SK-MEL-5 (cell line): ENCODE measurements at regions not wholly inside any gene's neighbourhood (a gene's known extent, or its start where the extent isn't known, plus 50 kb on each side); places are given as distances from the start of the nearest gene placed in this dataset.

Experiments
- DNase-seq: peaks from one replicate; pipeline ENCODE4 v3.0.0-alpha.2; 2016; ENCODE audit warnings: low read depth, low spot score
- in situ Hi-C: cut with HindIII; loops from 2 replicates; pipeline ENCODE4 v1.10.0; 2016; ENCODE audit warnings: low sequenced_read_pairs, high pct_unique_total_duplicates, low pct_unique_long_range_greater_than_20kb

GRCh38 chr2:180352620-180353019 is 345.5 kb upstream of the CWC22 start:
- DNase-seq: no peak
- in situ Hi-C loops: no loop called here

- in situ Hi-C loops: no loop called here
- DNase-seq: no peak
These were observed 342.7 kb upstream of the CWC22 start for GRCh38 chr2:180349809-180350208.

DNA sequence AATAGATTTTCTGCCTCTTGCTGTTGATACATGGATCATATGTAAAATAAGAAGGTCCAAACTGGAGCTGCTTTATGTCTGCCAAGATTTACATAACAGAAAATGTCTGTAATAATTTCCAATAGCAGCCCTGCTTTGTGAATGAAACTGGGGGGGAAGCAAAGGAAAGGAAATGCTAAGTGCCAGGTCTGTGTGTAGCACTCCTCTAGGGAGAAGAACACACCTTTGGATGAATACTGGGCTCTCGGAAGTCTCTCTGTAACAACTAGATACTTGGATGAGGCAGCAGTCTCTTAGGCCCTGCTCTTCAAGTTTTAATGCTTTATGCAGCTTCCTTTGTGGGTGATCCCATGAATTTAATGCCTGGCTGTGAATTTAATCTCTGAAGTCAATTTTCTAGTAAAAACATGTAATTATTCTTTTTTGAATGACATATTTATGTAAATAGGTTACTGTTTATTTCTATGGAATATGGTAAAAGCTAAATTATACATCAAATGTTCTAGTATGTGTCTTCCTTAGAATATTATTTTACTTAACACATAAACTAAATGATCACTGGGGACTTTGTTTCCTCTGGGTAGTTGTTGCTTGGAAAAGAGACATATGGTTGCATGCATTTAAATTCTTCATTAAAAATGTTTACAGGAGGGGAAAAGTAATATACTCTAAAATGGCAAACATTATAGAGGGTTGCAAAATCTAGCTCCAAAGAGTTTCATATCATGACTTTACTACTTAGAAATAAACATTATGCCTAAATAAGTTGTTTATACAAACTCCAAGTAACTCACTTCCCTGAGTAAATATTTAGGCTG is 336.6 kb upstream of the CWC22 start:
- in situ Hi-C loops: no loop called here
- DNase-seq: no peak

DNA sequence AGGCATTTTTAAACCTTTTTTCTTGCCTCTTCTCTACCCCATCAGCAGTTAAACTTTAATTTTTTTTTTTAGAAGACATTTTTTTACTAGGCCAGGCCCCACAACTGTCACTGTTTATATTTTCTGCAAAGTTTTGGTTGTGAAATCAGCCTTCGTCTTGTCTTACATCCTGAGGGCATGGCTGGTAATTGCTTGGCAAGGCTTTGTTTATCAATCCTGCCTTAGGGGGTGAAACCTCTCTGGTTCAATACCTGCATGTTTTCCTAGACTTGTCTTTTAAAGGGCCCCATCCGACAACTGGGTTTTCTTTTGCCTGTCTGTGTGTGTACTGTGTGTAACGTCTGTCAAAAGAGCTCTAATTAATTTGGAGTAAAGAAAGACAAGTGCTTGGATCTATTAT is 330.0 kb upstream of the CWC22 start:
- no peak for DNase-seq
- in situ Hi-C loops: no loop called here

GRCh38 chr2:180336550-180336949 is 329.5 kb upstream of the CWC22 start:
- DNase-seq: no peak
- in situ Hi-C loops: no loop called here

DNA sequence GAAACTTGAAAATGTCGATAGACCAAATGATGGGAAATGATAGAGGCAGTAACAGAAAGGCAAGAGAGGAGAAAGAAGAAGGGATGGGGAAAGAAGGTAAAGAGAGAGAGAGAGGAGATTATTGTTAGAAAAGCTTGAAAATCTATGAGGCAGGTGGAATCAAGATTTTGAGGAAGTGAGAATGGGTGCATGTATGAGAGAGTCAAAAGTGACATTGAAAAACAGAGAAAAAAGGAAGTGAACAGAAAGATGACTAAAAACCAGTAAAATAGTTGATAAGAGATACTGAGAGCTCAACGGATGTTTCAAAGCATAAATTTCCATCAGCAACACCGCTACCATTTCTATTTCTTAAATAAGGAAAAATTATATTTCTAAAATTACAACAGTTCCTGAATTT is 327.4 kb upstream of the CWC22 start:
- no peak for DNase-seq
- in situ Hi-C loops: no loop called here

DNA sequence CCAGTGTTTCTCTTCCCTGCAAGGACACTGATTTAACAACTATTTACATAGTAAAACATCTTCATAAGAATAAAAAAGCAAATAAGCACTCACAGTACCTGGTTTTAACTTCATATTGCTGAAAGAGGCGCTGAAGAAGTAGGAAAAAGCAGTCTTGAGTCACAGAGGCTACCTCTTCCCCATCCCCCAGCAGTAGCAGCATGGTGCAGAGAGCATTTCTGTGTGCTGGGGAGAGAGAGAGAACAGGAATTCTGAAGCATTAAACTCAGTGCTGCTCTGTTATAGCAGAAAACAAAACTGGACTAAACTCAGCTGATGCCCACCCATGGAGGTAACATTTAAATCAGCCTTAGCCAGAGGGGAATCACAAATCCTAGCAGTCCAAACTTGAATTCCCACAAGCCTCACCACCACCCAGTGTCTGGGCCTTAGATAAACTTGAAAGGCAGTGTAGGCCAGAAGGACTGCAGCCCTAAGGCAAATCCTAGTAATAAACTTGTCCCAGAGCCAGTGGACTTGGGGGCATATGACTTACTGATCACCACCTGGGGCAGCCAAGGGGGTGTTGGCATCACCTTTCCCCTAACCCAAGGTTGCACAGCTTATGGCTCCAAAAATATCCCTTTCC is 321.8 kb upstream of the CWC22 start:
- in situ Hi-C loops: no loop called here
- no peak for DNase-seq

- in situ Hi-C loops: no loop called here
- DNase-seq: no peak
These were observed 320.1 kb upstream of the CWC22 start for GRCh38 chr2:180327185-180327584.

GRCh38 chr2:180325416-180326120 is 318.5 kb upstream of the CWC22 start:
- DNase-seq: no peak
- in situ Hi-C loops: no loop called here

- in situ Hi-C loops: no loop called here
- DNase-seq: no peak
These were observed 317.1 kb upstream of the CWC22 start for GRCh38 chr2:180324182-180324581.

- DNase-seq: no peak
These were observed 315.7 kb upstream of the CWC22 start for GRCh38 chr2:180322781-180323180.

GRCh38 chr2:180319586-180320405 is 312.7 kb upstream of the CWC22 start:
- in situ Hi-C loops: no loop called here
- DNase-seq: no peak

More at GRCh38 chr2:180322781-180323180, 315.7 kb upstream of the CWC22 start:
- in situ Hi-C loops: no loop called here

DNA sequence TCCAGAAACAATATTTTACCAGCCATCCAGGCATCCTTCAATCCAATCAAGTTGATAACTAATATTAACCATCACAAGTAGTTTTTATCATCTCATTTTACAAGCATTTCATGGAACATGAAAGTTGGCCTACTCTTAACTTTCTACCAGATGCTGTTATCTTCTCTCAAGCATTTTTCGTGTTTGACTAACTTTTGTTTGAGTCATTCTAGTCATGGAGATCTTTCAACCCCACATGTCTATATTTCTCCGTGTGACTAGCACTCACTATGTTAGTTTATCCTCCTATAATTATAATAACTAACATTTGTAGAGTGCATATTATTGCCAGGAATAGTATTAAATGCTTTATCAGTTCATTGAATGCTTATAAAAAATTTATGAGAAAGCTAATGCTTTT is 307.0 kb upstream of the CWC22 start:
- in situ Hi-C loops: no loop called here

GRCh38 chr2:180312542-180312941 is 305.4 kb upstream of the CWC22 start:
- DNase-seq: no peak
- in situ Hi-C loops: no loop called here

More for the DNA sequence above, 307.0 kb upstream of the CWC22 start:
- DNase-seq: no peak

DNA sequence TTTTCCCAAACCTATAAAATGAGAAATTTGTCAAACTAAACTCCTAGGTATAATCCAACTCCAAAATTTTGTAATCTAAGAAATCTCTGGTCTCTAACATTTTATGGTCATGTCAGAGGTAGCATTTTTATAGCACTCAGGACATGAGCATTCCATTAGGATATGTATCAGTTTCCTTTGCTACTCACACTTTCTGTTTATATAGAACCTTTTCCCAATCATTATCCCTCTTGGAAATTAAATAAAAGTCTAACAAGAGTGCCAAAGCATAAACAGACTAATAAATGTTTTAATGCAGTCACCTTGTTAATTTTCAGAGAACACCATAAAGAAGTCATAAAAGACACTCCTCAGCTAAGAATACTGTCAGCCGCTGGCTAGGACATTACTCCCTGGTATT is 300.0 kb upstream of the CWC22 start:
- DNase-seq: no peak
- in situ Hi-C loops: no loop called here

DNA sequence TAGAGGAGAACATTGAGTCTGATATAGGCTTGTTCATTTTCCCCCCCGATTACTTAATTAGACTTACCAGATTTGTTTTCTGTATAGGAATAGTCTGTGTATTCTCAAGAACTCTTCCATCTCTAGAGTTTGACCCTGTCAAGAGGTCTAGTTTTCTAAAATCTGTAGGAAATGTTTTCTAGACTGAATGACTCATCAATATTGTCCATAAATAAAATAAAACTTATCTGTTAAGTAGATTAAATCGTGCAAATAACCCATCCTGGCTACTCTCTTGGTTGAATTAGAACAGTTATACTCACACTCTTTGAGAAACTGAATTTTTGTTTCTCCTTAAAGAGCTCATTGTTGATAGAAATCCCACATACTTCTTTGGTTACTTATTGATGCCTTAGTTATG is 299.2 kb upstream of the CWC22 start:
- no peak for DNase-seq
- in situ Hi-C loops: no loop called here

DNA sequence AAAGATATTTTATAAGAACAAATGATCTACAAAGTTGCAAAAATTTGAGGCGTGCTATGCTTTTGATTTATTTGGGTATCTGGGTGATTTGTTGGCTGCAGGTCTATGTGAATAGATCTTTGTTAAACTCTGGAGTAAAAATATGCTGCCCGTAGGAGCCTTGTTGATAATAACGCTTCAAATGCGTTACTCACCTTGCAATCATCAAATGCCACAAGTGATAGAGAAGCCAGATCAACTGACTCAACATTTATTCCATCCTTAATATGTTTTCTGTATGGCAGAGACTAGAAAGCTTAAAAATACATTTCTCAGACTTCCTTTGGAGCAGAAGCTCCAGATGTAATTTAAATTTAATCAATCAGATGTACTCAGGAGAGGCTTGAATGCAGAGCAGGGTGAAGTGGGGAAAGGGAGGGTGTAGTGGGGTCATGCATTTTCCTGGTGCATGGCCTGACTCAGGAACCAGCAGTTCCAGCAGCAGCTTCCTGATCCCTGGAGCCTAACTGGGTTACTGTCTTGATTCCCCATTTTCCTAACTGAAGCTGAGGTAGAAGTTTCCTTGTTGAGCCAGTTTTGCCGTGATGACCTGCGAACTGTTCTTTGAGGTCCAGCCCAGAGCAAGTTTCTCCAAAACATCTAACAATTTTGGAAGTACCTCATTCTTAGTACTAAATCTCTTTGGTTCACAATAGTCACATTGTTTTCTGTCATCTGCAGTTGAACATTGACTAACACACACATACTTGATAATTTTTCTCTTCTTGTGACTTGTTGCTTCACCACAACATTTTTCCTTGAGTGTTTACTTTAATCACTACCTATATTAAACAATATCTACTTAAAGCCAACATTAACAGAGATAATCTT is 284.7 kb upstream of the CWC22 start:
- in situ Hi-C loops: no loop called here
- DNase-seq: no peak
